ENCODE measurements at regions not wholly inside any gene's neighbourhood (a gene's known extent, or its start where the extent isn't known, plus 50 kb on each side); places are given as distances from the start of the nearest gene placed in this dataset.

GRCh38 chr11:115684699-115685098, 180.5 kb upstream of the CADM1 start:
- no peak for DNase-seq (ENCODE audit: low spot score)

DNA sequence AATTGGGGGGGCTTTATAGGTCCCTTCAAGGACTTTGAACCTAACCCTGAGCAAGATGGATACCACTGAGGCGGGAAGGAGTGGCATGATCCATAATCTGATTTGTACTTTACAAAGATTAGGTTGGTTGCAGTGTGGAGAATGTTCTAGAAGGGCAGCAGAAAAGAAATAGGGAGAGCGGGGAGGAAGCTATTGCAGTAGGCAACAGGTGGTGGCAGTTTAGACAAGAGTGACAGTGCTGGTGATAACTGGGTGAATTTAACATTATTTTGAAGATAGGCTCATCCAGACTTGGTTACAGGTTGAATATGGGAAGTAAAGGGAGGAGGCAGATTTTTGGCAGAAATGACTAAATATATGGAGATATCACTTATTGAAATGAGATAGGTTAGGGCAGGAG, 179.9 kb upstream of the CADM1 start:
- no peak for DNase-seq (ENCODE audit: low spot score)

- no peak for DNase-seq (ENCODE audit: low spot score)
Observed at GRCh38 chr11:115682888-115683287, 178.7 kb upstream of the CADM1 start.

- no peak for DNase-seq (ENCODE audit: low spot score)
Observed at GRCh38 chr11:115682101-115682500, 177.9 kb upstream of the CADM1 start.

GRCh38 chr11:115679945-115680344, 175.7 kb upstream of the CADM1 start:
- no peak for DNase-seq (ENCODE audit: low spot score)

DNA sequence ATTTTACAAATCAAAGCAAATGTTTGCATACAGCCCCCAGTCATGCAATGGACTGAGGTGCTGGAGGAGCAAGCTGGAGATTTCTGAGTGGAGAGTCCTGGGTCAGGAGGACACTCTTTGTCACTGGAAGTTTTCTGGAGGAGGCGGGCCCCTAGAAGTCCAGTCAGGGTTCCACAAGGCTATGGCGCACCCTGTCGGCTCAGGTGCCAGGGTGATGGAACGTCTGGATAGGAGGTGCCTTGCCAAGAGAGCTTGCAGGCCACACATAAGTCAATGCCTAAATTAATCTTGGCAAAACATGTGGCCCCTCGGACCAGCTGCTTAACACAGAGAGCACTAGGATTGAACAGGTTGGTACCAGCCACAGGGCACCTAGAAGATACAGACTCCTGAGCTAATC, 174.7 kb upstream of the CADM1 start:
- no peak for DNase-seq (ENCODE audit: low spot score)

DNA sequence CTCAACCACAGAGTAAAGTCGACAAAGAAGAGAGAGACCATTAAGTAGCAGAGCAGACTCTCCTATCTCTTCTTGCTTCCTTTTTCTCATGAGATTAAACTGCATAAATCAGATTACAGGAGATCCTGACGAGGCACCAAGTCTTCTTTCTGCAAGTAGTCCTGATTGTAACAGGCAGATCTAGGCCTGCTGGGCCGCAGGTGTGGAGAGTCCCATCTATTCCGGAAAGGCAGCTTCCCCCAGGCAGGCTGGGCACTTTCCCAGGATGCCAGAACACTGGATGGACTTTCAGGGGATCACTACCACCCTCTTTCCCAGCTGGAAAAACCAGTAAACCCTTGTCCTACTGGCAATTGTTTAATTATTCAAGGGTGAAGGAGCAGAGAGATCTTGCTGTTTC, 173.0 kb upstream of the CADM1 start:
- DNase-seq (ENCODE audit: low spot score) = no peak

GRCh38 chr11:115676768-115677167, 172.6 kb upstream of the CADM1 start:
- no peak for DNase-seq (ENCODE audit: low spot score)

GRCh38 chr11:115676206-115676605, 172.0 kb upstream of the CADM1 start:
- DNase-seq (ENCODE audit: low spot score) = no peak

DNA sequence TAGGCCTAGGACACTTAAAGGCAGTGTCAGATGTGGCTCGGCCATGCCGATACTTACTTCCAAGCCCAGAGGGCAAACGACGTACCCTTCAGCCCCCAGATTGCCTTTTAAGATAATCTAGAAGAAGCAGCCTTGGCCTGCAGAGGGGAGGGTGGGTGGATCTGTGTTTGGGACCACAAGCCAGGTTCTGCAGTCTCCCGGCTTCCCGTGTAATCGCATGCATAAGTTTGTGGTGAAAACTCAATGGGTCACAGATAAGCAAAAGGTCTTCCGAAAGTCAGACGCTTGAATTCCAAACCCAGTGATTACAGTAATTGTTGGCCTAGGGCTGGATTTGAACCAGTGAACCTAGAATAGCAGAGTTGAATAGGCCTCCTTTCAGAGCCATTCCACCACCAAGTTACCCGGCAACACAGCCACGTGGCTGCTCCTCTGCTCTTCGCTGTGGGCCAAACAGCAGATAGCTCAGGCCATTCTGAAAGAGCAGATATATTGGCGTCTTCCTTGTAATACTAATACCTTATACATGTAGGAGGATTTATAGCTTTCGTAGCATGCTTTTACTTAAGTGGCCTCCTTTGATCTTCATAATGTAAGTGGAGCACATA, 170.8 kb upstream of the CADM1 start:
- no peak for DNase-seq (ENCODE audit: low spot score)

GRCh38 chr11:115674176-115674936, 170.1 kb upstream of the CADM1 start:
- DNase-seq (ENCODE audit: low spot score) = no peak

DNA sequence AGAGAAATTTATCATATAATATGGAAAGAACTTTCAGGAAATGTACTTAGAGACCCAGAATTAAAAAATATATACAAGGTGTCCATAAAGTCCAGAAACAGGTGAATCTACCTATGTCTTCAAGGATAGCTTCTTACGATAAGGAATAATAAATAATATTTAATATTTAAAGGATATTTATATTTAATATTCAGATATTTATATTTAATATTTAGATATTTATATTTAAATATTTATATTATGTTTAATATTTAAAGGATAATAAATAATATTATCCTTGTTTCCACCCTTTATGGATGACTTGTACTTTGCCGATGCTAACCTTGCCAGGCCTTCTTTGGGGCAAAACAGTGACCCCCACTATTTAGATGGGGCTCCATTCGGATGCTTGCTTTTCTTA, 169.5 kb upstream of the CADM1 start:
- no peak for DNase-seq (ENCODE audit: low spot score)

GRCh38 chr11:115672999-115673411, 168.8 kb upstream of the CADM1 start:
- DNase-seq (ENCODE audit: low spot score) = no peak

- DNase-seq (ENCODE audit: low spot score) = no peak
Observed at GRCh38 chr11:115672412-115672811, 168.2 kb upstream of the CADM1 start.

DNA sequence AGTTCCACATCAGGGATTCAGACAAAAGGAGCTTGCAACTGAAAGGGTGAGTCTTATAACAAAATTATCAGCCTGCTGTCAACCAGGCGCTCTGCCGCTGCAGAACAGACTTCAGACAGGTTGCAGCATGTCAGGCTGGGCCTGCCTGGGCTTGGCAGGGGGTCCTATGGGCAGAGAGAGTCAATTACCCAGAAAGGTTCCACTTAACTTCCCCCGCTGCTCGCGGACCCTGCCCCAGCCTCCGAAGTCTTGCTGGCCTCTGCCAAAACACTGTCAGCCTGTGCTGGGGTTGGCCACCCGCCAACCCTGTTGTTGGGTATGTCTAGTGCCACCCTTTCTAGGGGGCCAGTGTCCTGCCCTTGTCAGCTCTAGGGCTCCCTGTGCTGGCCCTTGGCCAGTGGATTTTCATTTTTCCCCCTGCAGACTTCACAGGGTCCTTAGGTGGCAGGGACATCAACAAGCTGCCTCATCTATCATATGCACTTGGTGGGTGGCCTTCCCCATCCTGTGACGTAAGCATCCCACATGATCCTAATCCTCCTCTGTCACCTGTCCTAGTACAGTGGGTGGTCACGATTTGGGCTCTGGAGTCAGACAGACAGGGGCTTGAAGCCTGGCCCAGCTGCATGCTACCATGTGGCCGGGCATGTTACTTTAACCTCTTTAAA, 166.5 kb upstream of the CADM1 start:
- DNase-seq (ENCODE audit: low spot score) = no peak

DNA sequence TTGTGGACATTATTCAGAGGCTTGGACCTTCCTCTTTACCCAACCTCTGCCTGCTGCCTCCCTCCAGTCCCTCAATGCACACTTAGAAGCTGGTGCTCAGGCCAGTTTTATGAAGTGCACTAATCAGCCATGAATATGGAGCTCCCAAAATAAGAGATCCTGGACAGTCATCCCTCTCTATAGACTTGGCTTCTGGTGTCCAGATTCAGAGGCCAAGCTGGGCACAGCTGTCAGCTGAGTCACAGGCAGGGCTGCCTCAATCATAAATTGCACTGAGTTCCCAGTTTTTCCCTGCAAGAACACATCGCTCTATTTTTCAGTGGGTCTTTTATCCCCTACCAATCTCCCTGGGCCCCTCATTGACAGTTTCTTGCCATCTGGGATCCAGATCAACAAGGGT, 161.7 kb upstream of the CADM1 start:
- no peak for DNase-seq (ENCODE audit: low spot score)

DNA sequence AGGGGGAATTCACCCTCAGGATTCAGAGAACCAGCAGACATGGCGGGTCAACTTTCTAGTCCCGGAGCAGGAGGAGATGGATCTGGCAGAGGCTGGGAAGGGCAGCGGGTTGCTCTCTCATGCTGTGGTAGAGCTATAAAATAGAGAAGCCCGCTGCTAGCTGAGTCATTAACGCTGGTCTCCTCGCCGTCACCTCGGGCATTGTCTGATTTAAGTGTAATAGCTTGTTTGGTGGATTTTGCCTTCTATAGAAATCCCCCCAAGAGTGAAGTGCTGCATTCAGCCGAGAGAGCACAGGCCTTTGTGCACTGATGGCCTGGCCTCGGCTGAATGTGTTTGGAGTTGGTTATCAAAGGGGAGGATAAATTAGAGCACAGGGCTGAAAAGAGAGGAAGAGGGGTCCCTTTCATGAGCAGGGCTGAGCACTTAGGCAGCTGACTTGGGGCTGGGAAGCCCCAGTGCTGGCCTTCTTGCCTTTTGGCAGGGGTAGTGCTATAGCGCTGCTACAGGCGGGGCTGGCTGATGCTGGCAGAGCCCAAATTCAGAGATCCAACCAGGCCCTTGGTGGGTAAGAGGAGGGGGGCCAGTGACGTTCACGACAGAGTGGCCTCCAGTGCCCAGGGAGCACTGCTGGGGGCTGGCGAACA, 161.1 kb upstream of the CADM1 start:
- no peak for DNase-seq (ENCODE audit: low spot score)

- DNase-seq (ENCODE audit: low spot score) = no peak
Observed at GRCh38 chr11:115664313-115664712, 160.1 kb upstream of the CADM1 start.

DNA sequence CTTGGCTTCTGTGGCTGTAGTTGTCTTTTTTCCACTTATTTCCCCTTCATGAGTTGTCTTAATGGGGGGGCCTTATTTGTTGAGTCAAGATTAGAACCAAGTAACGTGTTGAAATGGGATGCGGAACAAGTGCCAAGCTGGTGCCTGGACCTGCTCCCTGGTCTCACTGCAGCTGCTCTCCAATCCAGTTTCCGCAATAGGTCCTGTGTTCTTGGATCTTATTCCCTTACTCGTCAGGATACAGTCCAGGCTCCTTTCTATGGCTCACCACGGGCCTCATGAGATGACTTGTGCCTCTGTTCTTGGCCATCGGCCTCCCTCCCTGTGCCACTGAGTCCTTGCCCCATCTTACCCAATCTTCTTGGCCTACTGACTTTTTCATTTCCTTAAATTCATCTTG, 159.6 kb upstream of the CADM1 start:
- no peak for DNase-seq (ENCODE audit: low spot score)

- no peak for DNase-seq (ENCODE audit: low spot score)
Observed at GRCh38 chr11:115660030-115660805, 156.0 kb upstream of the CADM1 start.
